Keratinocyte (primary cell): ENCODE measurements at regions not wholly inside any gene's neighbourhood (a gene's known extent, or its start where the extent isn't known, plus 50 kb on each side); places are given as distances from the start of the nearest gene placed in this dataset.

ENCODE experiments used
- DNase-seq: peaks from one replicate; pipeline ENCODE4 v3.0.0-alpha.2; 2011; ENCODE audit warnings: low read depth, missing footprints, low spot score
- FAIRE-seq: peaks from 2 replicates; lab custom pipeline; 2011; peaks lifted over from hg19 to GRCh38; lab: Jason Lieb, UNC
- H2AFZ ChIP-seq: 2 replicates; pipeline ENCODE4 v1.6.0; 2012; ENCODE audit warnings: low read length, control low read depth, inconsistent platforms; ENCODE audit not compliant: control insufficient read depth
- H3K27ac ChIP-seq: 2 replicates; pipeline ENCODE4 v1.5.1; 2011; ENCODE audit warnings: low read length; ENCODE audit not compliant: control insufficient read depth, insufficient read depth
- H3K27me3 ChIP-seq: 3 replicates; pipeline ENCODE4 v1.6.0; 2011; ENCODE audit warnings: low read length; ENCODE audit not compliant: control insufficient read depth, insufficient read depth; ENCODE audit errors: extremely low read depth
- H3K36me3 ChIP-seq, 2 experiments: 2 replicates in 1 of 2; 3 replicates in 1 of 2; pipeline ENCODE4 v1.5.1; 2011; ENCODE audit warnings: low read length in 2 of 2, mild to moderate bottlenecking in 1 of 2; ENCODE audit not compliant: control insufficient read depth in 2 of 2, insufficient read depth in 2 of 2; ENCODE audit errors: extremely low read depth in 1 of 2
- H3K4me1 ChIP-seq: 3 replicates; pipeline ENCODE4 v1.5.1; 2011; ENCODE audit warnings: low read length; ENCODE audit not compliant: control insufficient read depth, insufficient read depth; ENCODE audit errors: extremely low read depth
- H3K4me2 ChIP-seq: 3 replicates; pipeline ENCODE4 v1.6.0; 2011; ENCODE audit warnings: low read depth, low read length; ENCODE audit not compliant: control insufficient read depth, insufficient read depth; ENCODE audit errors: extremely low read depth
- H3K4me3 ChIP-seq, 3 experiments: fragments of 200-600 bp in 1 of 3; sonication (generic) in 1 of 3; 2 replicates in 2 of 3; 3 replicates in 1 of 3; pipeline ENCODE4 v1.5.1; 2011 to 2016; ENCODE audit warnings: low read length in 3 of 3, mild to moderate bottlenecking in 3 of 3, control low read depth in 2 of 3, inconsistent platforms in 1 of 3, low read depth in 1 of 3, mixed read lengths in 1 of 3, mixed run types in 1 of 3, moderate library complexity in 1 of 3; ENCODE audit not compliant: control insufficient read depth in 2 of 3, insufficient read depth in 2 of 3; ENCODE audit errors: extremely low read depth in 1 of 3
- H3K79me2 ChIP-seq: 2 replicates; pipeline ENCODE4 v1.6.0; 2012; ENCODE audit warnings: low read length; ENCODE audit not compliant: control insufficient read depth, insufficient read depth
- H3K9ac ChIP-seq: 3 replicates; pipeline ENCODE4 v1.6.0; 2011; ENCODE audit warnings: low read length; ENCODE audit not compliant: control insufficient read depth, insufficient read depth; ENCODE audit errors: extremely low read depth
- H3K9me1 ChIP-seq: 3 replicates; pipeline ENCODE4 v1.6.0; 2011; ENCODE audit warnings: low read length; ENCODE audit not compliant: control insufficient read depth, insufficient read depth; ENCODE audit errors: extremely low read depth
- H3K9me3 ChIP-seq: 2 replicates; pipeline ENCODE4 v1.5.1; 2012; ENCODE audit warnings: low read depth, low read length; ENCODE audit not compliant: control insufficient read depth
- H4K20me1 ChIP-seq: 3 replicates; pipeline ENCODE4 v1.6.0; 2011; ENCODE audit warnings: low read length; ENCODE audit not compliant: control insufficient read depth, insufficient read depth; ENCODE audit errors: extremely low read depth
- CTCF ChIP-seq, 3 experiments: IDR thresholded peaks in 1 of 3; conservative IDR thresholded peaks in 1 of 3; optimal IDR thresholded peaks in 1 of 3; 2 replicates in 2 of 3; 3 replicates in 1 of 3; pipeline versions ENCODE3 to v1.5.1; 2011; ENCODE audit warnings: low read length in 3 of 3, mild to moderate bottlenecking in 3 of 3, moderate library complexity in 2 of 3, control low read depth in 1 of 3, inconsistent platforms in 1 of 3; ENCODE audit not compliant: insufficient read depth in 2 of 3; ENCODE audit errors: extremely low read depth in 1 of 3
- EZH2 ChIP-seq: IDR thresholded peaks from one replicate; pipeline ENCODE4 v1.6.1; 2012; ENCODE audit warnings: inconsistent platforms, mild to moderate bottlenecking, low read length, moderate library complexity
- dilution Hi-C: fragments of 300-500 bp; cut with MboI; formaldehyde crosslinking; loops from one replicate; pipeline ENCODE4 v1.7.0; 2020; ENCODE audit warnings: low sequenced_read_pairs; ENCODE audit not compliant: extremely low pct_ligation_motif_present

GRCh38 chr11:37571246-37571645 is 973.2 kb upstream of the RAG2 start:
- no peak for FAIRE-seq
- no peaks in the 10 kb centered on the region for H3K79me2 ChIP-seq
- no peak overlapping the region for H3K27ac ChIP-seq
- no peak for TF ChIP-seq EZH2
- TF ChIP-seq CTCF (optimal IDR thresholded peaks at IDR 0.05 in 1 of 3, IDR thresholded peaks at IDR 0.05 in 1 of 3, conservative IDR thresholded peaks at IDR 0.05 in 1 of 3; ENCODE audit: extremely low read depth in 1 of 3, insufficient read depth in 2 of 3, low read length in 3 of 3), result no peak
- no peaks in the 10 kb centered on the region for H4K20me1 ChIP-seq
- H3K9me3 ChIP-seq, result no peaks in the 10 kb centered on the region
- dilution Hi-C loops, result no loop called here
- no peaks in the 10 kb centered on the region for H3K9me1 ChIP-seq
- H3K27me3 ChIP-seq, result no peaks in the 10 kb centered on the region
- no peak overlapping the region for H3K9ac ChIP-seq
- H3K4me1 ChIP-seq, result no peaks in the 10 kb centered on the region
- no peak overlapping the region for H3K4me3 ChIP-seq
- H3K4me2 ChIP-seq, result no peak overlapping the region
- no peaks in the 10 kb centered on the region for H3K36me3 ChIP-seq
- DNase-seq, result no peak
- no peak overlapping the region for H2AFZ ChIP-seq

GRCh38 chr11:37560991-37561390 is 963.0 kb upstream of the RAG2 start:
- no peaks in the 10 kb centered on the region for H3K9me1 ChIP-seq
- H3K4me1 ChIP-seq, result no peaks in the 10 kb centered on the region
- dilution Hi-C loops, result no loop called here
- FAIRE-seq (no peak), DNase-seq (no peak)
- no peaks in the 10 kb centered on the region for H3K36me3 ChIP-seq
- no peak overlapping the region for H3K4me2 ChIP-seq
- H3K79me2 ChIP-seq, result no peaks in the 10 kb centered on the region
- TF ChIP-seq CTCF (optimal IDR thresholded peaks at IDR 0.05 in 1 of 3, IDR thresholded peaks at IDR 0.05 in 1 of 3, conservative IDR thresholded peaks at IDR 0.05 in 1 of 3; ENCODE audit: extremely low read depth in 1 of 3, insufficient read depth in 2 of 3, low read length in 3 of 3) (no peak), EZH2 (no peak)
- no peaks in the 10 kb centered on the region for H4K20me1 ChIP-seq
- no peak overlapping the region for H3K27ac ChIP-seq
- no peak overlapping the region for H2AFZ ChIP-seq
- H3K27me3 ChIP-seq, result no peaks in the 10 kb centered on the region
- H3K4me3 ChIP-seq, result no peak overlapping the region
- H3K9me3 ChIP-seq, result no peaks in the 10 kb centered on the region
- no peak overlapping the region for H3K9ac ChIP-seq
